ENCODE measurements at regions not wholly inside any gene's neighbourhood (a gene's known extent, or its start where the extent isn't known, plus 50 kb on each side); places are given as distances from the start of the nearest gene placed in this dataset.

GRCh38 chr4:10316851-10317250, 140.4 kb downstream of the ZNF518B start:
- H3K27me3 Mint-ChIP-seq (ENCODE audit: low read depth): no peaks in the 10 kb centered on the region
- DNase-seq (ENCODE audit: low spot score in 2 of 2, unreplicated experiment in 2 of 2): no peak
- no peaks in the 10 kb centered on the region for H3K9me3 Mint-ChIP-seq
- no peak for TF ChIP-seq CTCF (IDR thresholded peaks at IDR 0.05; ENCODE audit: unreplicated experiment)
- H3K27ac Mint-ChIP-seq: no peak overlapping the region
- H3K4me3 Mint-ChIP-seq: no peak overlapping the region
- H3K36me3 Mint-ChIP-seq: no peaks in the 10 kb centered on the region
- peaks cover 2% of the 10 kb centered on the region for H3K4me1 Mint-ChIP-seq

GRCh38 chr4:10315638-10316037, 141.6 kb downstream of the ZNF518B start:
- Mint-ChIP-seq H3K27ac (no peak overlapping the region), H3K27me3 (ENCODE audit: low read depth) (no peaks in the 10 kb centered on the region), H3K4me3 (no peak overlapping the region), H3K36me3 (no peaks in the 10 kb centered on the region), H3K4me1 (no peaks in the 10 kb centered on the region), H3K9me3 (no peaks in the 10 kb centered on the region)
- no peak for DNase-seq (ENCODE audit: low spot score in 2 of 2, unreplicated experiment in 2 of 2)
- no peak for TF ChIP-seq CTCF (IDR thresholded peaks at IDR 0.05; ENCODE audit: unreplicated experiment)

- no peak for DNase-seq (ENCODE audit: low spot score in 2 of 2, unreplicated experiment in 2 of 2)
- H3K4me1 Mint-ChIP-seq: no peaks in the 10 kb centered on the region
- H3K27ac Mint-ChIP-seq: no peak overlapping the region
- H3K4me3 Mint-ChIP-seq: no peak overlapping the region
- H3K27me3 Mint-ChIP-seq (ENCODE audit: low read depth): no peaks in the 10 kb centered on the region
- no peaks in the 10 kb centered on the region for H3K36me3 Mint-ChIP-seq
- no peak for TF ChIP-seq CTCF (IDR thresholded peaks at IDR 0.05; ENCODE audit: unreplicated experiment)
- H3K9me3 Mint-ChIP-seq: peaks cover 3% of the 10 kb centered on the region
Measured at GRCh38 chr4:10312568-10312967, 144.7 kb downstream of the ZNF518B start.

GRCh38 chr4:10311939-10312338, 145.3 kb downstream of the ZNF518B start:
- DNase-seq (ENCODE audit: low spot score in 2 of 2, unreplicated experiment in 2 of 2): no peak
- no peak for TF ChIP-seq CTCF (IDR thresholded peaks at IDR 0.05; ENCODE audit: unreplicated experiment)
- no peaks in the 10 kb centered on the region for H3K4me1 Mint-ChIP-seq
- H3K36me3 Mint-ChIP-seq: no peaks in the 10 kb centered on the region
- H3K4me3 Mint-ChIP-seq: no peak overlapping the region
- peaks cover 3% of the 10 kb centered on the region for H3K9me3 Mint-ChIP-seq
- H3K27me3 Mint-ChIP-seq (ENCODE audit: low read depth): no peaks in the 10 kb centered on the region
- no peak overlapping the region for H3K27ac Mint-ChIP-seq

- Mint-ChIP-seq H3K9me3 (peaks cover 3% of the 10 kb centered on the region), H3K4me3 (no peak overlapping the region), H3K4me1 (no peaks in the 10 kb centered on the region), H3K36me3 (no peaks in the 10 kb centered on the region), H3K27ac (no peak overlapping the region), H3K27me3 (ENCODE audit: low read depth) (no peaks in the 10 kb centered on the region)
- no peak for TF ChIP-seq CTCF (IDR thresholded peaks at IDR 0.05; ENCODE audit: unreplicated experiment)
- no peak for DNase-seq (ENCODE audit: low spot score in 2 of 2, unreplicated experiment in 2 of 2)
Measured at GRCh38 chr4:10305816-10306215, 151.4 kb downstream of the ZNF518B start.

- no peaks in the 10 kb centered on the region for H3K9me3 Mint-ChIP-seq
- H3K27ac Mint-ChIP-seq: no peak overlapping the region
- H3K4me3 Mint-ChIP-seq: no peak overlapping the region
- no peak for DNase-seq (ENCODE audit: low spot score in 2 of 2, unreplicated experiment in 2 of 2)
- no peaks in the 10 kb centered on the region for H3K4me1 Mint-ChIP-seq
- no peaks in the 10 kb centered on the region for H3K36me3 Mint-ChIP-seq
- no peaks in the 10 kb centered on the region for H3K27me3 Mint-ChIP-seq (ENCODE audit: low read depth)
- no peak for TF ChIP-seq CTCF (IDR thresholded peaks at IDR 0.05; ENCODE audit: unreplicated experiment)
Measured at GRCh38 chr4:10303291-10303690, 153.9 kb downstream of the ZNF518B start.
